ENCODE measurements at regions not wholly inside any gene's neighbourhood (a gene's known extent, or its start where the extent isn't known, plus 50 kb on each side); places are given as distances from the start of the nearest gene placed in this dataset.

- H3K79me2 ChIP-seq (ENCODE audit: control insufficient read depth, insufficient read depth, low read length): no peaks in the 10 kb centered on the region
- no peak overlapping the region for H3K4me2 ChIP-seq (ENCODE audit: control insufficient read depth, insufficient read depth)
- 74% methylated on average over 4 of the region's 4 CpGs for WGBS (ENCODE audit: insufficient coverage, insufficient replicate concordance, low lambda C conversion rate, missing lambda C conversion rate)
- in situ Hi-C loops (cut with MboI) (loop anchor here (5.0 kb wide), 1 partner anchor 430 kb away; no protein-coding TSS in a partner anchor), intact Hi-C loops (cut with micrococcal nuclease; ENCODE audit: unreplicated experiment) (no loop called here)
- no peak overlapping the region for H3K27ac ChIP-seq (ENCODE audit: control insufficient read depth, insufficient read depth)
- H3K9me3 ChIP-seq (replicated peaks; ENCODE audit: control insufficient read depth, insufficient read depth, low read length): peaks cover 5% of the 10 kb centered on the region; the same call in 2 of the 3 replicates
- H3K4me1 ChIP-seq (ENCODE audit: control insufficient read depth, insufficient read depth, low read length): peaks cover 17% of the 10 kb centered on the region
- H4K20me1 ChIP-seq (ENCODE audit: control insufficient read depth, insufficient read depth): no peaks in the 10 kb centered on the region
- H3K9ac ChIP-seq (ENCODE audit: control insufficient read depth, insufficient read depth, low read length): no peak overlapping the region
- ATAC-seq (no peak), DNase-seq (ENCODE audit: low read depth, low spot score) (no peak), FAIRE-seq (no peak)
- POLR2A ChIA-PET: interaction anchor here (2.6 to 4.3 kb wide), 2 partner anchors 11 to 73 kb away, joined by 8 to 29 read pairs; no protein-coding TSS in a partner anchor
- no TSS peak for BruUV-seq (replicated peaks)
- H2AFZ ChIP-seq (ENCODE audit: control insufficient read depth, low read depth, low read length): no peak overlapping the region
- no peak overlapping the region for H3K4me3 ChIP-seq
- TF ChIP-seq MLLT1 (IDR thresholded peaks at IDR 0.05): 0 out of 2 replicates have a peak, but pooled peaks have one; percentile 24
- no peak for TF ChIP-seq RAD51 (IDR thresholded peaks at IDR 0.05)
- no peak for TF ChIP-seq BMI1 (IDR thresholded peaks at IDR 0.05; ENCODE audit: borderline replicate concordance)
- TF ChIP-seq POU2F2 (IDR thresholded peaks at IDR 0.05; ENCODE audit: borderline replicate concordance, low read depth, low read length): no peak
- RAD21 ChIA-PET (ENCODE audit: unreplicated experiment): interaction anchor here (0.7 to 5.0 kb wide), 10 partner anchors 10 to 646 kb away, joined by 3 to 93 read pairs (median 26); no protein-coding TSS in a partner anchor
- CTCF ChIA-PET: interaction anchor here (2.0 to 7.4 kb wide), 7 partner anchors 11 to 605 kb away, joined by 6 to 157 read pairs (median 32); no protein-coding TSS in a partner anchor
- no peaks in the 10 kb centered on the region for H3K36me3 ChIP-seq (ENCODE audit: control insufficient read depth in 2 of 2, insufficient read depth in 2 of 2, low read length in 1 of 2)
- SMC1A ChIA-PET (ENCODE audit: uncharacterized antibody, unreplicated experiment): interaction anchor here (0.8 to 8.3 kb wide), 14 partner anchors 11 to 580 kb away, joined by 3 to 138 read pairs (median 12); no protein-coding TSS in a partner anchor
- H3K27me3 ChIP-seq (replicated peaks in 1 of 2; ENCODE audit: control insufficient read depth in 2 of 2, insufficient read depth in 2 of 2, low read length in 1 of 2): no peaks in the 10 kb centered on the region
These were observed 115.3 kb upstream of the ESR1 start for GRCh38 chr6:151692216-151692615.

GRCh38 chr6:151693366-151693765, 114.1 kb upstream of the ESR1 start:
- Histone ChIP-seq H2AFZ (ENCODE audit: control insufficient read depth, low read depth, low read length) (no peak overlapping the region), H3K4me2 (ENCODE audit: control insufficient read depth, insufficient read depth) (no peak overlapping the region), H3K9ac (ENCODE audit: control insufficient read depth, insufficient read depth, low read length) (no peak overlapping the region), H3K9me3 (replicated peaks; ENCODE audit: control insufficient read depth, insufficient read depth, low read length) (peaks cover 5% of the 10 kb centered on the region; the same call in 2 of the 3 replicates), H3K36me3 (ENCODE audit: control insufficient read depth in 2 of 2, insufficient read depth in 2 of 2, low read length in 1 of 2) (no peaks in the 10 kb centered on the region), H3K27ac (ENCODE audit: control insufficient read depth, insufficient read depth) (no peak overlapping the region), H3K4me1 (ENCODE audit: control insufficient read depth, insufficient read depth, low read length) (peaks cover 17% of the 10 kb centered on the region), H4K20me1 (ENCODE audit: control insufficient read depth, insufficient read depth) (no peaks in the 10 kb centered on the region), H3K27me3 (replicated peaks in 1 of 2; ENCODE audit: control insufficient read depth in 2 of 2, insufficient read depth in 2 of 2, low read length in 1 of 2) (no peaks in the 10 kb centered on the region), H3K79me2 (ENCODE audit: control insufficient read depth, insufficient read depth, low read length) (no peaks in the 10 kb centered on the region), H3K4me3 (no peak overlapping the region)
- ATAC-seq (no peak), FAIRE-seq (no peak), DNase-seq (ENCODE audit: low read depth, low spot score) (no peak)
- intact Hi-C loops (cut with micrococcal nuclease; ENCODE audit: unreplicated experiment) (no loop called here), in situ Hi-C loops (cut with MboI) (loop anchor here (5.0 kb wide), 1 partner anchor 429 kb away; no protein-coding TSS in a partner anchor)
- BruUV-seq (replicated peaks): no TSS peak
- ChIA-PET CTCF (interaction anchor here (0.8 to 7.4 kb wide), 9 partner anchors 10 to 604 kb away, joined by 3 to 157 read pairs (median 4); no protein-coding TSS in a partner anchor), RAD21 (ENCODE audit: unreplicated experiment) (interaction anchor here (0.8 to 5.0 kb wide), 6 partner anchors 9 to 431 kb away, joined by 3 to 93 read pairs (median 3); no protein-coding TSS in a partner anchor), SMC1A (ENCODE audit: uncharacterized antibody, unreplicated experiment) (interaction anchor here (1.2 to 8.3 kb wide), 10 partner anchors 10 to 579 kb away, joined by 3 to 138 read pairs (median 20); no protein-coding TSS in a partner anchor), POLR2A (interaction anchor here (0.6 to 4.3 kb wide), 3 partner anchors 10 to 133 kb away, joined by 3 to 29 read pairs (median 4); no protein-coding TSS in a partner anchor)
- TF ChIP-seq RBBP5 (conservative IDR thresholded peaks at IDR 0.05) (no peak), IKZF1 (conservative IDR thresholded peaks at IDR 0.05) (no peak), PBX3 (IDR thresholded peaks at IDR 0.05; ENCODE audit: insufficient replicate concordance, low read depth, low read length) (no peak), IRF4 (IDR thresholded peaks at IDR 0.05; ENCODE audit: low read depth, low read length) (no peak), USF1 (IDR thresholded peaks at IDR 0.05; ENCODE audit: borderline replicate concordance, extremely low read length, insufficient read depth, low read depth, low read length) (no peak), CBX5 (IDR thresholded peaks at IDR 0.05; ENCODE audit: low read depth) (no peak), BHLHE40 (IDR thresholded peaks at IDR 0.05; ENCODE audit: borderline replicate concordance in 1 of 2, low read depth in 2 of 2, low read length in 1 of 2) (no peak)
- WGBS (ENCODE audit: insufficient coverage, insufficient replicate concordance, low lambda C conversion rate, missing lambda C conversion rate): 49% methylated on average over 5 of the region's 5 CpGs

Measured in GM12878 (cell line).